ENCODE measurements at regions not wholly inside any gene's neighbourhood (a gene's known extent, or its start where the extent isn't known, plus 50 kb on each side); places are given as distances from the start of the nearest gene placed in this dataset.

DNA sequence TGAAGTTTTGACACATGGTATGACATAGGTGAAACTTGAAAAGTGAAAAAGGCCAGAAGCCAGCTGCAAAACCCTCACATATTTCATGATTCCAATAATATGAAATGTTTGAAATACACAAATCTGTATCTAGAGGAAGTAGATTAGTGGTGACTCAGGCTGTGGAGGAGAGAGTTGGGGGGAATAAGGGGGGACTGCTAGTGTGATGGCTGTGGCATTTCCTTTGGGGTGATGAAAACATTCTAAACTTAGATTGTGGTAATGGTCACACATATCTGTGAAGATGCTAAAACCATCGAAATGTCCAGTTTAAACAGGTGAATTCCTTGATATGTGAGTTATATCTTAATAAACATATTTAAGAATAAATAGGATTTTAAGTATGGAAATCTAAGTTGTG lies 343.5 kb upstream of the SFRP2 start:
- 83 to 87% methylated on average over 1 of the region's 1 CpG for WGBS, 2 donors

GRCh38 chr4:154126276-154126675 lies 337.4 kb upstream of the SFRP2 start:
- WGBS, 2 donors = 79 to 85% methylated on average over 1 of the region's 1 CpG
- no peak overlapping the region for H3K27ac ChIP-seq
- no peak for DNase-seq

More for the DNA sequence above, 343.5 kb upstream of the SFRP2 start:
- DNase-seq = no peak
- H3K27me3 ChIP-seq = no peaks in the 10 kb centered on the region
- intact Hi-C loops (cut with DNase I) = no loop called here
- H3K27ac ChIP-seq = no peak overlapping the region
- no peaks in the 10 kb centered on the region for H3K9me3 ChIP-seq
- no peaks in the 10 kb centered on the region for H3K4me1 ChIP-seq
- no peaks in the 10 kb centered on the region for H3K36me3 ChIP-seq
- TF ChIP-seq, protein P1, sequence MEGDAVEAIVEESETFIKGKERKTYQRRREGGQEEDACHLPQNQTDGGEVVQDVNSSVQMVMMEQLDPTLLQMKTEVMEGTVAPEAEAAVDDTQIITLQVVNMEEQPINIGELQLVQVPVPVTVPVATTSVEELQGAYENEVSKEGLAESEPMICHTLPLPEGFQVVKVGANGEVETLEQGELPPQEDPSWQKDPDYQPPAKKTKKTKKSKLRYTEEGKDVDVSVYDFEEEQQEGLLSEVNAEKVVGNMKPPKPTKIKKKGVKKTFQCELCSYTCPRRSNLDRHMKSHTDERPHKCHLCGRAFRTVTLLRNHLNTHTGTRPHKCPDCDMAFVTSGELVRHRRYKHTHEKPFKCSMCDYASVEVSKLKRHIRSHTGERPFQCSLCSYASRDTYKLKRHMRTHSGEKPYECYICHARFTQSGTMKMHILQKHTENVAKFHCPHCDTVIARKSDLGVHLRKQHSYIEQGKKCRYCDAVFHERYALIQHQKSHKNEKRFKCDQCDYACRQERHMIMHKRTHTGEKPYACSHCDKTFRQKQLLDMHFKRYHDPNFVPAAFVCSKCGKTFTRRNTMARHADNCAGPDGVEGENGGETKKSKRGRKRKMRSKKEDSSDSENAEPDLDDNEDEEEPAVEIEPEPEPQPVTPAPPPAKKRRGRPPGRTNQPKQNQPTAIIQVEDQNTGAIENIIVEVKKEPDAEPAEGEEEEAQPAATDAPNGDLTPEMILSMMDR (IDR thresholded peaks at IDR 0.05) = no peak
- TF ChIP-seq POLR2A (IDR thresholded peaks at IDR 0.05) = no peak
- H3K4me3 ChIP-seq (replicated peaks in 1 of 3) = no peak overlapping the region

GRCh38 chr4:154125340-154125739 lies 336.5 kb upstream of the SFRP2 start:
- intact Hi-C loops (cut with DNase I) = no loop called here
- 88 to 90% methylated on average over 3 of the region's 3 CpGs for WGBS, 2 donors
- Histone ChIP-seq H3K4me1 (no peaks in the 10 kb centered on the region), H3K4me3 (replicated peaks in 1 of 3) (no peak overlapping the region), H3K36me3 (no peaks in the 10 kb centered on the region), H3K9me3 (no peaks in the 10 kb centered on the region), H3K27me3 (no peaks in the 10 kb centered on the region), H3K27ac (no peak overlapping the region)
- no peak for DNase-seq
- TF ChIP-seq POLR2A (IDR thresholded peaks at IDR 0.05) = no peak
- TF ChIP-seq, protein P1 (IDR thresholded peaks at IDR 0.05) = no peak

More at GRCh38 chr4:154126276-154126675, 337.4 kb upstream of the SFRP2 start:
- Histone ChIP-seq H3K36me3 (no peaks in the 10 kb centered on the region), H3K4me1 (no peaks in the 10 kb centered on the region), H3K27me3 (no peaks in the 10 kb centered on the region), H3K4me3 (replicated peaks in 1 of 3) (no peak overlapping the region), H3K9me3 (no peaks in the 10 kb centered on the region)
- TF ChIP-seq POLR2A (IDR thresholded peaks at IDR 0.05) = no peak
- intact Hi-C loops (cut with DNase I) = no loop called here

GRCh38 chr4:154124539-154125255 lies 335.8 kb upstream of the SFRP2 start:
- no peak for DNase-seq
- TF ChIP-seq, protein P1 (IDR thresholded peaks at IDR 0.05) = no peak
- TF ChIP-seq POLR2A (IDR thresholded peaks at IDR 0.05) = no peak
- H3K9me3 ChIP-seq = no peaks in the 10 kb centered on the region
- intact Hi-C loops (cut with DNase I) = no loop called here
- H3K4me3 ChIP-seq (replicated peaks in 1 of 3) = no peak overlapping the region
- no peaks in the 10 kb centered on the region for H3K27me3 ChIP-seq
- H3K4me1 ChIP-seq = no peaks in the 10 kb centered on the region
- no peak overlapping the region for H3K27ac ChIP-seq
- H3K36me3 ChIP-seq = no peaks in the 10 kb centered on the region
- WGBS, 2 donors = 64 to 66% methylated on average over 4 of the region's 4 CpGs

DNA sequence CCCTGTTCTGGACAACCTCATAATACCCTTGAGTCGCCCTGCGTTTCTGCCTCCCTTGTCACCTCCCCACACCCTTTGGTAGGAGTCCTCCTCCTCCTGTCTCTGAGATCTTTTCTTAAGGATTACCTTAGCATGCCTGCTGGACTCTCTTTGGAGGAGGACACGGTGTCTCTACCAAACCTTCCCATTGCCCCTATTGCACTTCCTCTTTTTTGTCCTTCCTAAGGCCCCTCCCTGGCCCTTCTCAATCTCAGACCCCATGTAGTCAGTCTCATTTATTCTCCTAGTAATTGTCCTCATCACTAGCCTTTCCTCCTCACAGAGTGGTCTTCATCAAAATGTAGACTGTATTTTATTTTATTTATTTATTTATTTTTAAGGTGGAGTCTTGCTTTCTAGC lies 335.0 kb upstream of the SFRP2 start:
- intact Hi-C loops (cut with DNase I) = no loop called here
- Histone ChIP-seq H3K9me3 (no peaks in the 10 kb centered on the region), H3K4me3 (replicated peaks in 1 of 3) (no peak overlapping the region), H3K4me1 (no peaks in the 10 kb centered on the region), H3K36me3 (no peaks in the 10 kb centered on the region), H3K27ac (no peak overlapping the region), H3K27me3 (no peaks in the 10 kb centered on the region)
- WGBS, 2 donors = 92 to 94% methylated on average over 3 of the region's 3 CpGs
- no peak for DNase-seq
- TF ChIP-seq, protein P1 (IDR thresholded peaks at IDR 0.05) = no peak
- no peak for TF ChIP-seq POLR2A (IDR thresholded peaks at IDR 0.05)

Data from thyroid gland (tissue), 4 donors.